ENCODE measurements at regions not wholly inside any gene's neighbourhood (a gene's known extent, or its start where the extent isn't known, plus 50 kb on each side); places are given as distances from the start of the nearest gene placed in this dataset.
"Not testable (repeated sequence)": the region's sequence is repeated elsewhere in the genome, so short reads cannot be mapped to it uniquely, and the experiment has no call there.

DNA sequence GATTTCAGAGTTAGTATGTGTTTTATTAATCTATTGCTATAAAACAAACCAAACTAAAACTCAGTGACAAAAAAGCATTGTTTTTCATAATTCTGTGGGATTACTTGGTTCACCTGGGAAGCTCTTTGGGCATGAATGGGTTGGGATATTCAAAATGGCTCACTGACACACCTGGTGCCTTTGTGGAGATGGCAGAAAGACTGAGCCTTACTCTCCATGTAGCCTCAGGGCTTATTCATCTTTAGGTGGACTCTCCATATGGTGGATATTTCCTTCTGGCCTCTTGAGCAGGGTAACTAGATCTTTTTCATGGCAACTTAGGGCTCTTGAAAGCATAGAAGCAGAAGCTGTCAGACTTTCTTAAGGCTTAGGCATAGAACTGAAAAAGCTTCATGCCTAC, 1102.8 kb upstream of the SEL1L start:
- DNase-seq = no peak

GRCh38 chr14:82641050-82641540, 1107.4 kb upstream of the SEL1L start:
- no peak for DNase-seq

GRCh38 chr14:82642425-82642824, 1108.8 kb upstream of the SEL1L start:
- DNase-seq = no peak

- no peak for DNase-seq
Measured at GRCh38 chr14:82647088-82647810, 1113.6 kb upstream of the SEL1L start.

- no peak for DNase-seq
Measured at GRCh38 chr14:82655770-82656169, 1122.1 kb upstream of the SEL1L start.

GRCh38 chr14:82657186-82657675, 1123.6 kb upstream of the SEL1L start:
- DNase-seq = no peak

DNA sequence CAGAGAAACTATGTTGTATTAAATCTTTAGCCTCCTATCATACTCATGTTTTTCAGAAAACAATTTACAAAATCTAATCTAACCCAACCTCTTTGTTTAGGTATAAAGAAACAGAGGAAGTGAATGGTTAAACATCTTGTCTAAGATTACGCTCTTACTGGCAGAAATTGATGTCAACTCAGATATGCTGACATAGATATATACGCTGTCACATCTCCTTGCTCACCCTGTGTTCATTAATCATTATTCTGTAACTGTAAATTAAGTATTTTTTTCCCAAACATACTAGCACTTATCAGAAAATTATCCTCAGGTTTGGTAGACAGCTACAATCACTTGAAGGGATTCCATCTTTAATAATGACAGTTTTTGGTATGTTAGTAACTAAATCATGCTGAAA, 1127.6 kb upstream of the SEL1L start:
- DNase-seq = no peak

GRCh38 chr14:82667006-82667405, 1133.4 kb upstream of the SEL1L start:
- no peak for DNase-seq

DNA sequence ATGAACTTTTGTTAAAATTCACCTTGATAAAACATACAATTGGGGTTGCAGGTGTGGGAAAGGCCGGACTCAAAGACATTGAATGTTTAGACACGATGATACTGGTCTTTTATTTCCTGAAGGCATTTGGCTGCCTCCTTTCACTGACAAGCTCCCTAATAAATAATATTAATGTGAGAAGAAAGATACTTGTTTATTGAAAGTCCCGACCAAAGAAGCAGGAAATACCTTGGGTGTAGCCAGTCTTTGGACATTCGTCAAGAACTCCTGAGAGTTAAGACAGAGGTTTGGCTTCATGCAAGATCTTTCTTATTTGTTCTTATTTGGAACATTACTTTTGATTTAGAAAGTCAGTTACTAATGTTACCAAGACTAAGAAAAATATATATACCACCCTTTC, 1133.8 kb upstream of the SEL1L start:
- no peak for DNase-seq

DNA sequence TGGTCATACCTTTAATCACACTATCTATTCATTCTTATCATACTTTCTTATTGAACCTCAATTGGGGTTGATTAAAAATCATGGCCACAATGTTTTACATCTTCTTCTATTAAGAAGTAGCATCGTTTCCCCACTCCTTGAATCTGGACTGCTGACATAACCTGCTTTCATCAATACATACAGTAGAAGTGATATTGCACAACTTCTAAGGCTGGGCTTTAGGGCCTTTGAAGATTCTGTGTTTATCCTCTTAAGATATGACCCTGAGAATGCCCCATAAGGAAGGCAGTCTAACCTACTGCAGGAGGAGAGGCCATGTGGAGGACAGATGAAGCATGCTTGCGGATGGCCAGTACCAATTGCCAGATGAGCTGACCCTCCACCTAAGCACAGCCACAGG, 1142.8 kb upstream of the SEL1L start:
- no peak for DNase-seq

- DNase-seq = no peak
Measured at GRCh38 chr14:82689948-82690347, 1156.3 kb upstream of the SEL1L start.

DNA sequence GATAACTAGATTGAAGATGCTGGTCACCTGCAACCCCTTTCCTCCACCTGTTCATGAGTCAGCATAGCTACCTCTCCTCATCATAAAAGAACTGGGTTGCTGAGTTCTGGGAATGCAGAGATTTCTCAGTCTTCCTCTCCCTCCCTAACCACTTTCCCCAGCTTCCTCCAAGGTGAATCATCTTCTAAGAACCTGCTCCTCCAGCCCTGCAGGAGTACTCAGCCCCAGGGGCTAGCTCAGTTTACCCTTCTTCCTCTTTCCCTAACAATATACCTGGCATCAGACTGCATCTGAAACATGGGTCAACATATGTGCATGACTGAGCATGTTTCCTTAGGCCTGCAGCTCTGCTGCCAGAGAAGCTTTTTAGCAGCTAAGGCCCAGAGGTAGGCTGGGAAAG, 1157.5 kb upstream of the SEL1L start:
- DNase-seq = not testable (repeated sequence)

- no peak for DNase-seq
Measured at GRCh38 chr14:82694820-82695219, 1161.2 kb upstream of the SEL1L start.

GRCh38 chr14:82704218-82704617, 1170.6 kb upstream of the SEL1L start:
- no peak for DNase-seq

DNA sequence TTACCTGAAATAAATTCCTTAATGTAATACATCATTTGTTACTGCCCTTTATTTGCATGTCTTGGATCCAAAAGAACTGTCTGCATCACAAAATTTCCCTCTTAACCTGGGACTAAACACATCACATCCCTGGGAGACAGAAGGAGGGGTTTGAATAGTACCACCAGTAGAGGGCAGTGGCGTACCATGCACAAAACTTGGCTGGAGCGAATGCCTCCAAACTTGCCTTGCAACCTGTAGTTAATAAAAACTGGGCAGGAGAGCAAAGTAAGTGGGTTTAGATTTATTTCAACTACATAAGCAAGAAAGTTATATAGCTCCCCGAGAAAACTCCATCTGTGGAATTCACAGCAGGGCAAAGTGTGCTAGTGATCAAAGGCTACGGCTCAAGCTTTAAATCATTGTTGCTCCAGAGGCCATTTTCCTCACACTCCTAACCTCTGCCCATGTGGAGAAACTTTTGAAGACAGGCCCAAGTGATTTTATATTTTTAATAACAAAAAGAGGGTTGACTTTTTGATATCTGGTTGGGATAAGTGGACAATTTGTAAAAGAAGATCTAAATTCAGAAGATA, 1176.7 kb upstream of the SEL1L start:
- no peak for DNase-seq

DNA sequence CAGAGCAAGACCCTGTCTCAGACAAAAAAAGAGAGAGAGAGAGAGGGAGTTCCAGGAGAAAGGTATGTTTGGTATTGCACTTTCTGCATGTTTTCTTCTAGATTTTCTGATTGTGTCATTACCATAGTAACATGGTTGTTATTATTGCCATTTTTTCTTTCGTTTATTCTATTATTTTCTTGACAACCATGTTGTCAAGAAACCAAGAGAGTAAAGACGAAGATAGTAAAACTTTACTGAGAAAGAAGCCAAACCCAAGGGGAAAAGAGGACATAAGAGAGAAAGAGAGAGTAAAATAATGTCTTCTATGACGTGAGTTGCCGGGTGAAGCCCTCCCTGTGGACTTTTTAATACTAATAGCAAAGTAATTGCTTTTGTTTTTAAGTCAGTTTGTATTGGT, 1186.0 kb upstream of the SEL1L start:
- no peak for DNase-seq

- no peak for DNase-seq
Measured at GRCh38 chr14:82720431-82720830, 1186.8 kb upstream of the SEL1L start.

DNA sequence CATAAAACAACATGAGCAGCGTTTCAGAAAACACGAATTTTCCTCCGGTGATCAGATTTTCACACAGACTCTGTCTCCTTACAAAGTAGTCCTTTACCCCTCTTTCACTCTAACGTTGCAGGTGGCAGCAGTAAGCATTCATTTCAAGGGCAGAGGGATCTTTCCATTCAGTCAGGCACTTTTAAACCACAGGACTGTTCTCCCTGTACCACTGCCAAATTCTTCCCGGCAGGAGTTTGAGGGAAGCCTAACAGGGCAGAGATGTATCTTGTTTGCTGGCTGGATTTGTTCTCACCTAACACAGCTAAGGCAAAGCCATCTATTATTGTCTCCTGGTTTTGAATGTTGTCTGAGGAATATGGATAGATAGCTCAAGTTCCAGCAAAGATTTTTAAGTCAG, 1187.3 kb upstream of the SEL1L start:
- DNase-seq = no peak

DNA sequence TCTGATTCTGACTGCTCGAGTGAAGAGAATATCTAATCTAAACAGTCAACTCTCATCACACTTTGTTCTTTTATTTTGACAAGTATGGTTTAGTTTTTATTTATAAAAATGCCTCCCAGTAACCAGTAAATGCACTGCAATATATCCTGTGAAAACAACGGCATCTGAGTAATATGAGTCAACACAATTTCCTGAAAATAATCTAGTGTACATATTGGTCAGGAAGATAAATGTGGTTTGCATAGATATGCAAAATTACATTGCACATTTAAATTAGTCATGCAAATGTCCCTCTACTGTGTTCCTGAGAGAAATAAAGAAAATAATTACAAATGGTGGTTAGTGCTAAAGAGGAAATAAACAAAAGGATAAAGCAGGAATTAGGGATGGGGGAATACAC, 1190.7 kb upstream of the SEL1L start:
- DNase-seq = no peak

GRCh38 chr14:82725213-82725612, 1191.6 kb upstream of the SEL1L start:
- DNase-seq = no peak

- DNase-seq = no peak
Measured at GRCh38 chr14:82731526-82731925, 1197.9 kb upstream of the SEL1L start.

- DNase-seq = no peak
Measured at GRCh38 chr14:82740547-82740946, 1206.9 kb upstream of the SEL1L start.

DNA sequence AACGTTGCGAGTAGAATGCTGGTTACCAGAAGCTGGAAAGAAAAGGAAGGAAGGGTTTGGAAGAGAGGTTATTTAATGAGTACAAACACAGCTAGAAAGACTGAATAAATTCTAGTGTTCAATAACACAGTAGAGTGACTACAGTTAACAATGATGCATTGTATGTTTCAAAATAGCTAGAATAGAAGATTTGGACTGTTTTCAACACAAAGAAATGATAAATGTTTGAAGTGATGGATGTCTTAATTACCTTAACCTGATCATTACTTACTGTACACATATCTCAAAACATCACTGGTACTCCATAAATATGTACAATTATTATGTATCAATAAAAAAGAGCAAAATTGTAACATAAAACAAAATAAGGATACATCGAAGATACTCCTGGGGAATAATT, 1221.8 kb upstream of the SEL1L start:
- no peak for DNase-seq

DNA sequence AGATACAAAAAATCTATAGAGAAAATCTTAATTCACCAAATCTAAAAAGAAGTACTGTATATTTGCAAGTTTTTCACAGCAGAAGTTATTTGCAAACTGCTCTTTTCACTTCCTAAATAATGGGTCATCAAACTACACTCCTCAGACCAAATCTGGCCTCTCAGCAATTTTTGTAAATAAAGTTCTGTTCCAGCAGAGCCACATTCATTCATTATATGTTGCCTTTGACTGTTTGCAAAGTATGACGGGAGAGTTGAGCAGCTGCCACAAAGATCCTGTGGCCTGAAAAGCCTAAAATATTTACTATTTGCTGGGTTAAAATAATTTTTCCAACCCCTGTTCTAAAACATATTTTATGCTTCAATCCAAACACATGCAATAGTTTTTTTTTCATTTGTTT, 1222.3 kb upstream of the SEL1L start:
- no peak for DNase-seq

DNA sequence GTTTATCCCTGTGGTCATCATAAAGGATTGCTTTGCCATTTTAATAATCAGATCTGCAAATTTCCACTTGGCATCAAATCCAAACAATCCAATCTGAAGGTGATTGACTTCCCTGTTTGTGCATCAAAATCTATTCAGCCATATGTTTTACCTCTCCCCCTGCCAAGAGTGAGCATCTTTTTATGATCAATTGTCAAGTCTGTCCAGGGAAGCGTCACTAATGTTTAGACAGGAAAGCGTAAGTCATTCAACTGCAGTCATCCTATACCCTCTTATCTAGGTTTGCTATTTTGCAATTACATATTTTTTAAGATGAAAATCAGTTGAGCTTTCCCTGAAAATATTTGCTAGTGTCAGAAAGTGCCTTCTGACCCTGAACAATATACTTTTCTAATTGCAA, 1224.1 kb upstream of the SEL1L start:
- DNase-seq = no peak

Data from CD4-positive, alpha-beta T cell treated with Interleukin-1 beta for 1 hour (primary cell).